GM18511 (cell line): ENCODE measurements at regions not wholly inside any gene's neighbourhood (a gene's known extent, or its start where the extent isn't known, plus 50 kb on each side); places are given as distances from the start of the nearest gene placed in this dataset.

Experiments used
- ATAC-seq: cut with Tn5 transposase; IDR thresholded peaks from one replicate; pipeline ENCODE4 v1.9.1; 2021; ENCODE audit warnings: mild to moderate bottlenecking, moderate library complexity; ENCODE audit not compliant: unreplicated experiment

DNA sequence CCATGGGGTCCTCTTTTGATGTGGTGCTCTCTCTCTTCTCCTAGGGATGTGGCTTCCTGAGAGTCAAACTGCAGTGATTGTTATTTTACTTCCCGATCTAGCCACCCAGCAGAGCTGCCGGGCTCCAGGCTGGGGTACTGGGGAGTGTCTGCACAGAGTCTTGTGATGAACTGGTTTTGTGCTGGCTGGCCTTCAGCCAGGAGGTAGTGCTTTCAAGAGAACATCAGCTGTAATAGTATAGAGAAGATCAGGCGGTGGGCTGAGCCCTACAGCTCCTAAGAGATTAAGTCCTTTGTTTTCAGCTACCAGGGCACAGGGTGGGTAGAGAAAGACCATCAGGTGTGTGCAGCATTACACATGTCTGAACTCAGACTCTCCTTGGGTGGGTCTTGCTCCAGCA lies 59.0 kb upstream of the AGTR2 start:
- peak; percentile 18 for ATAC-seq

- peak; percentile 49 for ATAC-seq
Observed at GRCh38 chrX:116111934-116112595, 58.5 kb upstream of the AGTR2 start.

DNA sequence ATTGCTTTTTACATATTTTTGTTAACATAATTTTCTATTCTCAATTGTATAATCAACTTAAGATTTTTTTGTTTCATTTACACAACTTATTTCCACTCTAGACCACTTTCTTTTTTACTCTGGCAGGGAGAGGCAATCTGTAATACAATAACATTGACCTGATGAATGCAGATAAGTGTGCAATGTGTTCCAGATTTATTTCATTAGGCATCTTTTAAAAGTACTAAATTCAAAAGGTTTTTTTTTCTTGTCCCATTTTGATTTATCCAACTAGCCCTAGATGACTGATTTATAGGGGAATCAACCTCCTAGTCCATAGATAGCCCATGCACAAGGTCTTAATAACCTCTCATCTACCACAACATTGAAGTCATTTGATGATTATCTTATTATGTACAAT lies 55.5 kb upstream of the AGTR2 start:
- no peak for ATAC-seq
